MCF 10A (cell line): ENCODE measurements at regions not wholly inside any gene's neighbourhood (a gene's known extent, or its start where the extent isn't known, plus 50 kb on each side); places are given as distances from the start of the nearest gene placed in this dataset.
A peak's percentile ranks its signal among the peaks of the same experiment; 100 is the strongest.

ENCODE experiments used
- BruUV-seq: library from RNA; stranded (reverse); fragments of 400-500 nt; replicated peaks from 2 replicates; lab custom pipeline; 2021; lab: Mats Ljungman, UMichigan
- CTCF ChIA-PET: fragments of 300-600 bp; sonication (Branson Sonifier 250); formaldehyde crosslinking; extraction: SDS; loops from one replicate; lab custom pipeline; 2021; ENCODE audit warnings: antibody characterized with exemption, inconsistent platforms; lab: Yijun Ruan, JAX
- POLR2A ChIA-PET: fragments of 300-600, 350-650 bp; sonication (Branson Sonifier 250); formaldehyde crosslinking; extraction: SDS; loops from one replicate; lab custom pipeline; 2020; ENCODE audit warnings: antibody characterized with exemption, inconsistent platforms; lab: Yijun Ruan, JAX
- DNase-seq: peaks from one replicate; pipeline ENCODE4 v3.0.0-alpha.2; 2018; ENCODE audit not compliant: unreplicated experiment
- H3K27ac Mint-ChIP-seq: one replicate; pipeline ENCODE4 v1.8.0; 2022; ENCODE audit warnings: mild to moderate bottlenecking, low read depth, mixed read lengths; ENCODE audit not compliant: unreplicated experiment
- H3K27me3 Mint-ChIP-seq: one replicate; pipeline ENCODE4 v1.8.0; 2022; ENCODE audit warnings: mixed read lengths; ENCODE audit not compliant: insufficient read depth, unreplicated experiment
- H3K36me3 Mint-ChIP-seq: one replicate; pipeline ENCODE4 v1.8.0; 2022; ENCODE audit warnings: mild to moderate bottlenecking, moderate library complexity, mixed read lengths; ENCODE audit not compliant: insufficient read depth, unreplicated experiment
- H3K4me1 Mint-ChIP-seq: one replicate; pipeline ENCODE4 v1.8.0; 2022; ENCODE audit warnings: mixed read lengths; ENCODE audit not compliant: insufficient read depth, unreplicated experiment
- H3K4me3 Mint-ChIP-seq: one replicate; pipeline ENCODE4 v1.8.0; 2022; ENCODE audit warnings: mild to moderate bottlenecking, moderate library complexity, mixed read lengths; ENCODE audit not compliant: unreplicated experiment
- H3K9me3 Mint-ChIP-seq: one replicate; pipeline ENCODE4 v1.8.0; 2022; ENCODE audit warnings: mixed read lengths; ENCODE audit not compliant: unreplicated experiment
- intact Hi-C: fragments of 100-400 bp; cut with micrococcal nuclease; formaldehyde crosslinking; loops from 2 replicates; pipeline ENCODE4 v1.14.1; 2022
- TF ChIP-seq, protein P1 (sequence below): fragments of 200-600 bp; IDR thresholded peaks from one replicate; pipeline ENCODE4 v1.8.0; 2022; ENCODE audit warnings: antibody characterized with exemption, mild to moderate bottlenecking; ENCODE audit not compliant: unreplicated experiment

DNA sequence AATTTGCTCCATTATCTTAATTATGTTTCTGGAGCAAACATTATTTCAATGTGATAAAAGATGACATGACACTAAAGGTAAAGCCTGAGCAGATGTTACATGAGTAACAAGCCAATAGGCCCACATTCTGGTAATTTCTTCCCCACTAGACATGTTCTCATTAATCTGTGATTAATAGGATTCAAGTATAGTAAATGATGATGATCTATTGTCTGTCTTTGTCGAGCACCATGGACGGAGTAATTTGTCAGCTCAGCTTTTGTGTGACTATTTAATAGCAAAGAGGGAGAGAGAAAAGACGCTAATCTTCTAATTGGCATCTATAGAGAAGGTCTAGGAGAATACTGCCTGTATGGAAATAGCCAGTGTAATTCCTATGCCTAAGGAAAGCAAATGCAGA, 62.2 kb upstream of the INSM2 start:
- no peaks in the 10 kb centered on the region for H3K4me1 Mint-ChIP-seq
- DNase-seq = no peak
- no peaks in the 10 kb centered on the region for H3K9me3 Mint-ChIP-seq
- peaks cover 85% of the 10 kb centered on the region for H3K27me3 Mint-ChIP-seq
- ChIA-PET CTCF (no interaction called here), POLR2A (no interaction called here)
- BruUV-seq = no TSS peak
- TF ChIP-seq, protein P1, sequence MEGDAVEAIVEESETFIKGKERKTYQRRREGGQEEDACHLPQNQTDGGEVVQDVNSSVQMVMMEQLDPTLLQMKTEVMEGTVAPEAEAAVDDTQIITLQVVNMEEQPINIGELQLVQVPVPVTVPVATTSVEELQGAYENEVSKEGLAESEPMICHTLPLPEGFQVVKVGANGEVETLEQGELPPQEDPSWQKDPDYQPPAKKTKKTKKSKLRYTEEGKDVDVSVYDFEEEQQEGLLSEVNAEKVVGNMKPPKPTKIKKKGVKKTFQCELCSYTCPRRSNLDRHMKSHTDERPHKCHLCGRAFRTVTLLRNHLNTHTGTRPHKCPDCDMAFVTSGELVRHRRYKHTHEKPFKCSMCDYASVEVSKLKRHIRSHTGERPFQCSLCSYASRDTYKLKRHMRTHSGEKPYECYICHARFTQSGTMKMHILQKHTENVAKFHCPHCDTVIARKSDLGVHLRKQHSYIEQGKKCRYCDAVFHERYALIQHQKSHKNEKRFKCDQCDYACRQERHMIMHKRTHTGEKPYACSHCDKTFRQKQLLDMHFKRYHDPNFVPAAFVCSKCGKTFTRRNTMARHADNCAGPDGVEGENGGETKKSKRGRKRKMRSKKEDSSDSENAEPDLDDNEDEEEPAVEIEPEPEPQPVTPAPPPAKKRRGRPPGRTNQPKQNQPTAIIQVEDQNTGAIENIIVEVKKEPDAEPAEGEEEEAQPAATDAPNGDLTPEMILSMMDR = no peak
- intact Hi-C loops = no loop called here
- H3K27ac Mint-ChIP-seq = no peak overlapping the region
- no peak overlapping the region for H3K4me3 Mint-ChIP-seq
- no peaks in the 10 kb centered on the region for H3K36me3 Mint-ChIP-seq

DNA sequence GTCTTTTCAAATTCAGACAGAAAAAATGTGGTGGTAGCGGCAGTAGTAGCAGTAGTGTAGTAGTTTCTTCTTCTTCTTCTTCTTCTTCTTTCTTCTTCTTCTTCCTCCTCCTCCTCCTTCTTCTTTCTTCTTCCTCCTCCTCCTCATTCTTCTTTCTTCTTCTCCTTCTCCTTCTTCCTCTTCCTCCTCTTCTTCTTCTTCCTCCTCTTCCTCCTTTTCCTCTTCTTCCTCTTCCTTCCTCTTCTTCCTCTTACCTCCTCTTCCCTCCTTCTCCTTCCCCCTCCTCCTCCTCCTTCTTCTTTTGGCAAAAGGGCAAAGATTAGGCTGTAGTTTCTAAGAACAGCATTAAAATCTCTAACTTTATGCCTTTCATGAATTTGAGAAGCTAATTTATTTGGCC, 59.6 kb upstream of the INSM2 start:
- no peaks in the 10 kb centered on the region for H3K9me3 Mint-ChIP-seq
- H3K27me3 Mint-ChIP-seq = peaks cover 77% of the 10 kb centered on the region
- no peak overlapping the region for H3K4me3 Mint-ChIP-seq
- no peaks in the 10 kb centered on the region for H3K4me1 Mint-ChIP-seq
- H3K27ac Mint-ChIP-seq = no peak overlapping the region
- DNase-seq = no peak
- no peaks in the 10 kb centered on the region for H3K36me3 Mint-ChIP-seq
- no TSS peak for BruUV-seq
- ChIA-PET CTCF (no interaction called here), POLR2A (interaction anchor here (0.7 kb wide), 1 partner anchor 14 kb away, joined by 4 read pairs; no protein-coding TSS in a partner anchor)
- intact Hi-C loops = no loop called here
- TF ChIP-seq, protein P1 = no peak

- Mint-ChIP-seq H3K27ac (no peak overlapping the region), H3K4me1 (no peaks in the 10 kb centered on the region), H3K4me3 (no peak overlapping the region), H3K36me3 (no peaks in the 10 kb centered on the region), H3K27me3 (peaks cover 42% of the 10 kb centered on the region), H3K9me3 (no peaks in the 10 kb centered on the region)
- BruUV-seq = no TSS peak
- TF ChIP-seq, protein P1 = no peak
- peak; percentile 31 for DNase-seq
- CTCF ChIA-PET = no interaction called here
- POLR2A ChIA-PET = interaction anchor here (0.8 kb wide), 1 partner anchor 1002 kb away, joined by 3 read pairs; no protein-coding TSS in a partner anchor
- intact Hi-C loops = no loop called here
Observed at GRCh38 chr14:35480119-35480769, 53.7 kb upstream of the INSM2 start.

DNA sequence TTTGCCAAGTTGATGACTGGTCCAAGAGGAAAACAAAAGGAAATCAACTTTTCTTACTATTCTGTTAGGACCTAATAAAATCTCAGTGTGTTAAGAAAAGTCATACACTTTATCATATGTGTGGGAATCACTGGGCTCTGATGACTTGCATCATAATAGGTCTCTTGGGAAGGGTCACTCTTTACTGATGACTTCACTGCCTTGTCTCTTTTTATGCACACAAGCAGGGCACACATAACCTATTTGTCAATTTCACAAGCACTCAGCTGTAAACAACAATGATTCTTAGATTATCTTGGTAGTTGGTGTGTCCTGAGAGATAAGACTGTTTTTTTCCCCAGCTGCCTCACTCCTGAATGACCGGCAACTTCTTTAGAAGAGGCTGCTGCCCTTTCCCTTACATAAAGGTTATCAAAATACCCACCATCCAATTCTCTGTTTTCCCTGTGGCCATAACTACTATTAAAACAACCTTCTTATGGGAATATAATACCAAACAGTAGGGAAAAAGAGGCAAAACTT, 50.9 kb upstream of the INSM2 start:
- DNase-seq = no peak
- BruUV-seq = no TSS peak
- no peaks in the 10 kb centered on the region for H3K36me3 Mint-ChIP-seq
- H3K27me3 Mint-ChIP-seq = peaks cover 21% of the 10 kb centered on the region
- ChIA-PET CTCF (interaction anchor here (0.7 kb wide), 1 partner anchor 211 kb away, joined by 4 read pairs; no protein-coding TSS in a partner anchor), POLR2A (no interaction called here)
- intact Hi-C loops = no loop called here
- no peak overlapping the region for H3K27ac Mint-ChIP-seq
- H3K4me3 Mint-ChIP-seq = no peak overlapping the region
- H3K4me1 Mint-ChIP-seq = no peaks in the 10 kb centered on the region
- TF ChIP-seq, protein P1 = no peak
- no peaks in the 10 kb centered on the region for H3K9me3 Mint-ChIP-seq
